ENCODE measurements at regions not wholly inside any gene's neighbourhood (a gene's known extent, or its start where the extent isn't known, plus 50 kb on each side); places are given as distances from the start of the nearest gene placed in this dataset.

GRCh38 chr2:2910259-2910658 is 467.4 kb downstream of the EIPR1 start:
- TF ChIP-seq RARB (CRISPR knock-in tag; IDR thresholded peaks at IDR 0.05) (no peak), SNAI2 (CRISPR knock-in tag; IDR thresholded peaks at IDR 0.05) (no peak), ZFP3 (CRISPR knock-in tag; IDR thresholded peaks at IDR 0.05) (no peak), PATZ1 (CRISPR knock-in tag; IDR thresholded peaks at IDR 0.05; ENCODE audit: borderline replicate concordance) (no peak), ESRRG (CRISPR knock-in tag; IDR thresholded peaks at IDR 0.05) (no peak), TSHZ2 (CRISPR knock-in tag; IDR thresholded peaks at IDR 0.05) (no peak), ARNTL (CRISPR knock-in tag; IDR thresholded peaks at IDR 0.05; ENCODE audit: borderline replicate concordance, low read depth) (no peak), ZFP30 (CRISPR knock-in tag; IDR thresholded peaks at IDR 0.05) (no peak)
- ATAC-seq: no peak

GRCh38 chr2:2909086-2910035 is 468.3 kb downstream of the EIPR1 start:
- TF ChIP-seq RARB (CRISPR knock-in tag; IDR thresholded peaks at IDR 0.05) (no peak), TOX (CRISPR knock-in tag; IDR thresholded peaks at IDR 0.05; ENCODE audit: borderline replicate concordance) (no peak), CSDC2 (CRISPR knock-in tag; IDR thresholded peaks at IDR 0.05) (no peak), ESRRG (CRISPR knock-in tag; IDR thresholded peaks at IDR 0.05) (no peak), ZC3H10 (CRISPR knock-in tag; IDR thresholded peaks at IDR 0.05) (no peak), ZNF565 (CRISPR knock-in tag; conservative IDR thresholded peaks at IDR 0.05; ENCODE audit: low read depth) (no peak), ARNTL (CRISPR knock-in tag; IDR thresholded peaks at IDR 0.05; ENCODE audit: borderline replicate concordance, low read depth) (no peak), TSHZ2 (CRISPR knock-in tag; IDR thresholded peaks at IDR 0.05) (no peak), PPARA (CRISPR knock-in tag; IDR thresholded peaks at IDR 0.05; ENCODE audit: borderline replicate concordance) (no peak)
- no peak for ATAC-seq

GRCh38 chr2:2906091-2906490 is 471.5 kb downstream of the EIPR1 start:
- no peak for ATAC-seq
- TF ChIP-seq TCF4 (CRISPR knock-in tag; IDR thresholded peaks at IDR 0.05; ENCODE audit: borderline replicate concordance) (no peak), ZC3H10 (CRISPR knock-in tag; IDR thresholded peaks at IDR 0.05) (no peak), PPARA (CRISPR knock-in tag; IDR thresholded peaks at IDR 0.05; ENCODE audit: borderline replicate concordance) (no peak), ZFP3 (CRISPR knock-in tag; IDR thresholded peaks at IDR 0.05) (no peak), ARNTL (CRISPR knock-in tag; IDR thresholded peaks at IDR 0.05; ENCODE audit: borderline replicate concordance, low read depth) (no peak), RARB (CRISPR knock-in tag; IDR thresholded peaks at IDR 0.05) (no peak), POU6F1 (CRISPR knock-in tag; IDR thresholded peaks at IDR 0.05; ENCODE audit: borderline replicate concordance, low read depth) (no peak), CREB5 (CRISPR knock-in tag; IDR thresholded peaks at IDR 0.05; ENCODE audit: low read depth) (no peak), GLIS3 (CRISPR knock-in tag; IDR thresholded peaks at IDR 0.05) (no peak), ZNF70 (CRISPR knock-in tag; IDR thresholded peaks at IDR 0.05) (no peak), OSR1 (CRISPR knock-in tag; IDR thresholded peaks at IDR 0.05) (no peak)

Data from SK-N-SH treated with all-trans-retinoic acid at 6 μM for 48 hours (cell line).